HG02623 (cell line): ENCODE measurements at regions not wholly inside any gene's neighbourhood (a gene's known extent, or its start where the extent isn't known, plus 50 kb on each side); places are given as distances from the start of the nearest gene placed in this dataset.
"Not testable (repeated sequence)": the region's sequence is repeated elsewhere in the genome, so short reads cannot be mapped to it uniquely, and the experiment has no call there.

Experiments
- ATAC-seq: cut with Tn5 transposase; IDR thresholded peaks from one replicate; pipeline ENCODE4 v1.9.1; 2021; ENCODE audit warnings: moderate library complexity; ENCODE audit not compliant: unreplicated experiment

DNA sequence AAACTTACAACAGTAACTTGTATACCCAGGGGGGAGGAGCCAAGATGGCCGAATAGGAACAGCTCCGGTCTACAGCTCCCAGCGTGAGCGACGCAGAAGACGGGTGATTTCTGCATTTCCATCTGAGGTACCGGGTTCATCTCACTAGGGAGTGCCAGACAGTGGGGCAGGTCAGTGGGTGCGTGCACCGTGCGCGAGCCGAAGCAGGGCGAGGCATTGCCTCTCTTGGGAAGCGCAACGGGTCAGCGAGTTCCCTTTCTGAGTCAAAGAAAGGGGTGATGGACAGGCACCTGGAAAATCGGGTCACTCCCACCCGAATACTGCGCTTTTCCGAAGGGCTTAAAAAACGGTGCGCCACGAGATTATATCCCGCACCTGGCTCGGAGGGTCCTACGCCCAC lies 278.8 kb downstream of the FAM47B start:
- ATAC-seq: not testable (repeated sequence)

DNA sequence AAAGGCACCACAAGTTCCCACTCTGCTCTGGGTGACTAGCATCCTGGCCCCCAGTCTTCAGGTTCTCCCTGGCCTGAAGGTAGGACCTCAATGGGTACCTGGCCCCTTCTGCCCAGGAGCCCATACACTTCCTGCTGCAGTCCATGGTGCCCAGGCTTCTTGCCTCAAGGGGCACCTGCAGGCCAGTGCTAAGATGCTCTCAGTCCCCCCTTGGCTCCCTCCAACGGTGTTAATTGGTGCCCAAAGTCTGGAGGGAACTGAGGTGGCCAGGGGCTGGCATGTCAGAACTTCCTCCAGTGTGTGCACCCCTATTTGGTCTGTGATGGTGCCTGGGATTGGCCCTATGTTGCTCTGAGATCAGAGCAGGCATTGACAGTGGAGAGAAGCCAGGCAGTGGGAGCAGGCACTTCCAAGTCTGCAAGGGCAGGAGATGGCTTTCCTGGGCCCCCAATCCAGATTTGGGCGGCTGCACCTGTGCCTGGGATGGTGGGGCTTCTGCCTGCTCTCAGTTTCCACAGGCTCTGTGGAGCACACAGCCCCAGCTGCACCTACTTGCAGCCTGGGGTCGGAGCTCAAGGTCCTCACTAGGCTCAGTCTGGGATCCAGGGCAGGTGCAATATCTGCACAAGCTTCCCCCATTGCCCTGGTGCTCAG lies 301.6 kb downstream of the FAM47B start:
- ATAC-seq: no peak

DNA sequence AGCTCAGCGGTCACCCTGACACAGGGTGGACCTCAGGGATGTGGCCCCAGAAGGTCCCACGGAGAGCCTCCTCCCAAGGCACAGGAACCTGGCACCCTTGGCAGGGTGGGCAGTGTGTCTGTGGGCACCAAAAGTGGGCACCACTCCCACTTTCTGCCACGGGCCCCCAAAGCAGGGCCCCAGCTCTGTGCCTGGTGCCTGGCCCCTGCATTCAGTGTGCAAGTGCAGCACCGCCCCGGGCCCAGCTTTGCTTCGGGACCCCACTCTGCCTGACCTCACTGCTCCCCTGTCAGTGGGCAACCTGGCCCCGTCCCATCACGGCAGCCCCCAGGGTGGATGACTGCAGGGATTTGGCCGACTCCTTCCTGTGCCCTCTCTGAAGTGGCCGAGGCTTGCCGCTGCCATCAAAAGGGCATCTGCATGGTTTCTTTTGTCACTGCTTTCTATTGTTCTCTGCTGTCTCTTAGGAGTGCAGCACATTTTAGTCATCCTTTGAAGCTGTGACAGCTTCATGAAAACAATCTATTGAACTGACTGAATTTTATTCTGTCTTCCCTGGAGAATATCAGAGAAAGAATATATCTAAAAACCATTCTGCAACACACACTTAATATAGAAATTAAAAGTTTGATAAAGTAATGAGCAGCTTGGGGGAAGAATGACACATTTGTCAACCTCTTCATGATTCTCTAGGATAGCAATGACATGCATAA lies 302.4 kb downstream of the FAM47B start:
- ATAC-seq: no peak

DNA sequence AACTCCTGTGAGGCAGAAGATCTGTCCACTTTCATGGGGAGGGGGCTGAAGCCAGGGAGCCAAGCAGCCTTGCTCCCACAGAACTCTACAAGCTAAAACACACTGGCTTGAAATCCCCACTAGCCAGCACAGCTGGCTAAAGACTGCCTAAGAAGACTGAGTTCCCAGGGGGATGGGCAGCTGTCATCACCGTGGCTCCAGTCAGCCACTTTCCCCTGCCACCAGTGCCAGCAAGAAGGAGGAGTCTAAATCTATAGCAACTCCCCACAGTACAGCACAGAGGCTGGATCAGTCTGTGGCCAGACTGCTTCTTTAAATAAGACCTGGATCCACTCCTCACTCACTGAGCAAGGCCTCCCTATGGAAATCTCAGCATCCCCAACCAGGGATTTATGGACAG lies 308.6 kb downstream of the FAM47B start:
- ATAC-seq: no peak

DNA sequence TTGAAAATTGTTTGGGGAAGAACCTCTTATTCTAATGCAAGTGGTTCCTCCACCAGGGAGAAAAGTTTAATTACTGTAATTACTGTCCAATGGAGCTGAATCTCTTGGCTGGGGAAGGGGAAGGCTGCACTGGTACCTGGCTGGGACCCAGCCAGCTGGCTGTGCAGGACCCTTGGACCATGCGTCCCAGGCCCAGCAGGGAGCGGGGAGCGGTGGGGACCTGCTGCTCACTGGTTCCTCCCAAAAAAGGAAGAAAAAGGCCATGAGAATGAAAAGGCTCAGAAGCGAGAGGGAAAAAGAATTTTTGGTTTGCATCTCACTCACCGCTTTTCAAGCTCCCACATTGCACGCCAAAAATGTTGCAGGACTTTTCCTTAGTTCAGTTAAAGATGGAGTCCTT lies 333.5 kb downstream of the FAM47B start:
- ATAC-seq: no peak

DNA sequence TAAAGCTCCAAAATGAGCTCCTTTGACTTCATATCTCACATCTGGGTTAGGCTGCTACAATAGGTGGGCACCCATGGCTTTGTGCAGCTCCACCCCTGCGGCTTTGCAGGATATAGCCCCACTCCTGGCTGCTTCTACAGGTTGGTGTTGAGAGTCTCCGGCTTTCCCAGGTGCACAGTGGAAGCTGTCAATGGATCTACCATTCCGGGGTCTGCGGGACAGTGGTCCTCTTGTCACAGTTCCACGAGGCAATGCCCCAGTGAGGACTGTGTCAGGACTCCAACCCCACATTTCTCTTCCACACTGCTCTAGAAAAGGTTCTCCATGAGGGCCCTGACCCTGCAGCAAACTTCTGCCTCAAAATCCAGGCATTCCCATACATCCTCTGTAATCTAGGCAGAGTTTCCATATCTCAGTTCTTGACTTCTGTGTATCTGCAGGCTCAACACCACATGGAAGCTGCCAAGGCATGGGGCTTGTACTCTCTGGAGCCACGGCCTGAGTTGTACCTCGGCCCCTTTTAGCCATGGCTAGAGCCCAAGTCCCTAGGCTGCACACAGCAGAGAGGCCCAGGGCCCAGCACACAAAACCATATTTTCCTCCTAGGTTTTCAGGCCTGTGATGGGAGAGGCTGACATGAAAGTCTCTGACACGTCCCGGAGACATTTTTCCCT lies 342.8 kb downstream of the FAM47B start:
- ATAC-seq: no peak

DNA sequence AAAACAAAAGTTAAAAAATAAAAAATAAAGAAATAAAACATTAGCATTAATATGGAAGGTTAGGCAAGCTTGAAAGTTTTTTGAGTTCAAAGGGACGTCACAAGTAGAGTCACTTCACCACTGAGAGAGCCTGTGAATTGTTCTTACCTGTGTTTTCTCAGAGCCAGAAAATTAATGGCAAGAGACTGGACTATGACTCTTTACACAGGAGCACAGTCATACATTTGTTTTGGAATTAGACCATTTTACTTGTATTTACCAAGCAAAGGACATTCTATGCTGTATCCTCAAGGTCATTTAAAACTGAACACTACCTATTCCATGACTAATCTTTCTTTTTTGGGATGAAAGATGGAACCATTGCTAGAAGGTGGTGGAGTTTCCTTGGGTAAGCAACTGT lies 346.1 kb downstream of the FAM47B start:
- no peak for ATAC-seq

DNA sequence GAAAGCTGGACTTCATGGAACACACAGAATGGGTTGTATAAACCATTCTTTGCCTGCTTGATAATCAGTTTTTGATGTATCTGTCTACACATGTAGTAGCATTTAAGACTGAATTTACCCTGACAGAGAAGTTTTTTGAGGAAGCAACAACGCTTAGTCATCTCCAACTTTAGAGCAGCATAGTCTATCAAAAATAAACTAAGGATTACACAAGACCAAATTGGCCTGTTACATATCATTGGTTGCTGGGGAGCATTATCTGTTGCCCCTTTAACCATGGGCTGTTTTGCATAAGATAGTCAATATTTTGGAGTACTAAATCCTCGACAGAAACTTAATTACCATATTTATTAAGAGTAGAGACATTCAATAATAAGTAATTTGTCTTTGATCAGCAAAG lies 347.4 kb downstream of the FAM47B start:
- ATAC-seq: no peak

DNA sequence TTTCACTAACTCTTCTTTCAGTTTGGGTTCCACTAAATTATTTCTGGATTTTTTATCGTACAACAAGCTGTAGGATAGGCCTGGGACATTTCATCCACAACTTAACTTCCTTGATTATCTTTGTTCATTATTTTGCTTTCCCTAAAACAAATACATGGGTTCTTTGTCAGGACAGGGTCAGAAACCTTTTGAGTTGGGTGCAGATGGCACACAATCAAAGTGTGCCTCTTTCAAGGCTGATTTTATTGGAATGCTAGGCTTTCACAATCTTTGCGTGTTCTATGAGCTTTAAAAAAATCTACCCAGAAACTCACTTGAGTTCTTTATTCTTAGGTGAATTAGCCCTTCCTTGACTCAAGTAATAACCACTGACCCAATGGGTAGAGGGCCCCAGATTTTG lies 348.4 kb downstream of the FAM47B start:
- ATAC-seq: no peak

DNA sequence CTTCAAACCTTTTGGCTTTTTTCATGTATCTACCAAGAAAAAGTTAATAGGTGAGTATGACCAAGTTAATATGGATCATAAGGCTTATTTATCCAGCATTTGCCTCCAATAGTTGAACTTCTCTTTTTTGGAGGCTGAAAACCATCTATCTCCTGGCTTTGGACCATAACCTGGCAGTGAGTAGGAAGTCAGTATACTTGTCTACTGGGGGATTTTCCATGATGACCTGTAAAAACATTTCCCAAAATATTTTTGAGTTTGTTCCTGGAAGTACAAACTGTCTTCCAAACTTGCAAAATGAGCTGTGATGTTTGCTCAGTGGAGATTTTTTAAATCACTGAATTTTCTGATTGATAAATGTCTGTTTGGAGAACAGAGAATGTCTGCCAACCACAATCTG lies 349.9 kb downstream of the FAM47B start:
- ATAC-seq: no peak

DNA sequence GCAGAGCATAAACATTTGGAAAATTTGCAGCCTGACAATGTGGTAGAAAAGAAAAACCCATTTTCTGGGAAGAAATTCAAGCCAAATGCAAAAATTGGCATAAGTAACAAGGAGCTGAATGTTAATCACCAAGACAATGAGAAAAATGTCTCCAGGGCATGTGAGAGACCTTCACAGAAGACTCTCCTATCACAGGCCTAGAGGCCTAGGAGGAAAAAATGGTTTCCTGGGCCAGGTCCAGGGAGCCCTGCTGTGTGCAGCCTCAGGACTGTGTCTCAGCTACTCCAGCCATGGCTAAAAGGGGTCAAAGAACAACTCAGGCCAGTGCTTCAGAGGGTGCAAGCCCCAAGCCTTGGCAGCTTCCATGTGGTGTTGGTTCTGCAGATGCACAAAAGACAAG lies 362.4 kb downstream of the FAM47B start:
- not testable (repeated sequence) for ATAC-seq

DNA sequence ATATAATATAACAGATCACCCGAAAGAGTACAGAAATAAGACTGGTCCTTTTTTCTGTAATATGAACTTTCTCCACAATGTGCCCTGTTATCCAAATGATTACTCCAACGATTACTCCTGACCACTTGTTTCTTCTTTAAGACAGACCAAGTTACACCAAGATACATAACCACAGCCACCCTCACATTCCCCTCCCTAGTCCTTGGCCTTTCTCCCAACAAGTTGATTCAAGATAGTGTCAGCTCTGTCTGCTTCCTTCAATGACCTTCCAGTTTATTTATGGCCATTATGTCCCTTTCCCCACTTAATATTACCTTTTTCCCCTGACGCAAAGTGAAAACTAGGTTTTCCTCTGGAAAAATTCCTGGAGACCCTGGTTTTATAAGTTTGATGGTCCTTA lies 397.2 kb downstream of the FAM47B start:
- ATAC-seq: no peak

DNA sequence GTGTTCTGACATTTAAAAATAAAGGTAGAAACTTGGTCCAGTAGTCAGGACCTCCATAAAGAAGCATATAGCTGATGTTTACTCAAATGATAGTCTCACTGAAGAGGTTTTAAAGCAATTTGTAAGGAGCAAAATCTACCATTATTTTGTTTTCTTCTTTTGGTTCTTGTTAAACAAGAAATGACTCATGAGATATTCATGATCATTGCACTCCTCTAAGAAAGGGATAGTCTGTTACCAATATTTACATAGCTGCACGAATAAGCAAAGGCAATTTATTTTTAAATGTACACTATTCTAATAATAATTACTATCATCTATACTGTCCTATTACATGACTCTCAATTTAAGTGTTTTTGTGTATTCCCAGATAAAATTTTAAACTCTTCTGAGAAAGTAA lies 397.9 kb downstream of the FAM47B start:
- ATAC-seq: no peak

DNA sequence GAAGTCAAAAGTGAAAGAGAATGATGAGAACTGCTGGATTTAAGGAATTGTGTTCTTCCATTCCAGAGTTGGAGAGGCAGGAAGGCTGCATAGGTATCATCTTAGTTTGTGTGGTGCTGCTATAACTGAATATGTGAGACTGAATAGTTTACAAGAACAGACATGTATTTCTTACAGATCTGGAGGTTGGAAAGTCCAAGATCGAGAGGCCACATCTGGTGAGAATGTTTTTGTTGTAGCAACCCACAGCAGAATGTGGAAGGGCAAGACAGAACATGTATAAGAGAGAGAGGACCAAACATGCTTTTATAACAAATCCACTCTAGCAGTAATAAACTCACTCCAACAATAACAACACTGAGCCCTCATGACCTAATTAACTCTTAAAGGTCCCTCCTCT lies 408.6 kb downstream of the FAM47B start:
- ATAC-seq: no peak

DNA sequence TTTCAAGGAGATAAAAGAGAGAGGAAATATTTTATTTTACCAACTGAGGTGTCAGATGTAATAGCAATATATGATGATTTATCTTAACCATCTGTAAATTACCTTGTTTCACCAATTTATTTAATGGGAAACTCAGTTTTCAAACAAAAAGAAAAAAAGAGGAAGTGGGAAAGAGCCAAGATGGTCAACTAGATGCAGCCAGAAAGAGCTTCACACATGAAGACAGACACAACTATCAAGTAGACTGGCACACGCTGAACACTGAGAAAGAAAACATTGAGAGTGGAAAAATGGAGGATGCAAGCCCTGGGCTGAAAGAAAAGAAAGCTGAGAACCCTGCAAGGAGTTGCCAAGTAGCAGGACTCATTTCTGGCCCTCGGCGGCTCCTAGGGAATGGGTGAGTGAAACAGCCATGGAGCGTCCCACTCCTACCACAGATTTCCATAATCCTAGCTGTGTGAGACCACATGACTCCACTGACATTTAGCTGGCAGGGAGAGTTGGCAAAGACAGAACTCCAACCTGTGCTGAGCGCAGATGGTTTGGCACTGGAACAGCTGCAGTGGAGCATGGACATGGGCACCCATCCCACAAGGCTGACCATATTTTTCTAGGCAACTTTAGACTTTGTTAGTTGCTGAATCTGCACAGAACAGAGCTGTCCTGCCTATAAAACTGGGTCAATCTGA lies 409.3 kb downstream of the FAM47B start:
- ATAC-seq: no peak

DNA sequence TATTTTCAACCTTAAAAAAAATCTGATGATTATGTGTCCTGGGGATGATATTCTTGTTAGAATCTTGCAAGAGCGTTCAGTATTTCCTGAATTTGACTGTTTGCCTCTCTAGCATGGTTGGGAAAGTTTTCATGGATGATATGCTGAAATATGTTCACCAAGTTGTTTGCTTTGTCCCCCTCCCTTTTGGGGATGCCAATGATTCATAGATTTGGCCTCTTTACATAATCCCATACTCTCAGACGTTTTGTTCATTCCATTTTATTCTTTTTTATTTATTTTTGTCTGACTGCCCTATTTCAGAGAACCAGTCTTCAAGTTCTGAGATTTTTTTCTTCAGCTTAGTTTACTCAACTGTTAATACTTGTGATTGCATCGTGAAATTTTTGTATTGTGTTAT lies 415.1 kb downstream of the FAM47B start:
- ATAC-seq: no peak

DNA sequence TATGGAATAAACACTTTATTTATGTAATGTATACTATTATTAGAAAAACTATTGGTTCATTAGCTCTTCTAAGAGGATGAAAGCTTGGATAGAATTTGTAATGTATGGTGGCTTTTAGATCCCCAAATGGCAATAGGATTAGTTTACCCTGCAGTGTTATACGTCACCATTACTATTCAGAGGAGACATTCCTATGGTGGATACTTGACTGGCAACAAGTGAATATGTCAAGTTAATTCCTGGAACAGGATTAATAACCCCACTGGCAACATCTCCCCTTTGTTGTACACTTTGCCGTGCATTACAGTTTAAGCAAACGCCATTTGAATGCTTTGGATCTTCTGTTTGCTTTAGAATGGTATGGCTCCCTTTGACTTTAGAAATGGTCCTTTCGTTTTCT lies 420.3 kb downstream of the FAM47B start:
- no peak for ATAC-seq

DNA sequence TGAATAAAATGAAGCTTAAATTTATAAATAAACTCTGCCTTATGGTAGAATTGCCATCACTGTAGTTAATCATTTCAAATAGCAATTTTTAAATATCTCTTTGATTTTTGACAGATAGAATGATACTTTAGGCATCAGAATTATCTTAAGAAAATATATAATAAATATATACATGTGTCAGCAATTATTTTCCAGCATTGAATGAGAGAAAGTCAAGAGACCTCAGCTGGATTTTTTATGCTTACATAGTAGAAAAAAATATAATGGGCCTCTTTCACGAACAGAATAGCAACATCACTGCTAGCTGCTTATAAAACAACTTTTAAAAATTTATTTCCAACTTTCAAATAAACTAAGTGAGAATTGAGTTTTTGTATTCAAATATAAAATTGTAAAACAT lies 424.0 kb upstream of the MAGEB16 start:
- no peak for ATAC-seq

DNA sequence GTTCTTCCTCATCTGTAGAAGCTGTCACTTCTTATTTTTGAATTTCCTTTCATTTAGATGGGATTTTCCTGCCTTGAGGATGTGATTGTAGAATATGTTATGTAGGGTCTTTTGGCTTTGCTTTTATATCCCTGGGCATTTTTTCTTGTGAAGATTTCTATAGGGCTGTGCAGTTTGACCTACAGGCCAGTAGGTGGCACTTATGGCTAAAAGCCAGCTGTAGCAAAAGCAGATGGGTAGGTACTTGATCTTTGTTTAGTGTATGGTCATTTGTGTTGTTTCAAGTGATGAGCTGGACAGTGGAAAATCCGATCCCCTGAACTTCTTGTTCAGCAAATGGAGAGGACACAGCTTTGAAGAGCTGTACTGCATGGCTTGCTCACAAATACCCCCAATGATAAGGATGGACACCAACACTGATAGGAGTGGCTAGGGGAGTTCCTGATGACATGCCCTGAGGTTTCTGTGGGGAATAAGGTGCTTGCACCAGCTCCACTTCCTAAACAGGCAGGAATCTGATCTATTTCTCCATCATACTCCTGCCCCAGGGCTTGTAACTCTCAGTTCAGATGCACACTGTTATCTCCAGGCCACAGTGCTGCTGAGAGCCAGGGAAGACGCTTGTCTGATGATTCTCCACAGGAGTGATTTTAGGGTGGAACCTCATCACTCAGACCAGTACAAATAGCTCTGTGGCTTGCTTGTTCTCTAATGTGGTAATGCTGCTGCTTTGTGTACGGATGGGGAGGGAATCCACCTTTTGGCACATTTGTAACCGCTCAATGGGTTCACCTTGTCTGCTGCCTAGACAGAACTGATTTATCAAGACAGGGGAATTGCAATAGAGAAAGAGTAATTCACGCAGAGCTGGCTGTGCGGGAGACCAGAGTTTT lies 417.1 kb upstream of the MAGEB16 start:
- ATAC-seq: peak; percentile 68

DNA sequence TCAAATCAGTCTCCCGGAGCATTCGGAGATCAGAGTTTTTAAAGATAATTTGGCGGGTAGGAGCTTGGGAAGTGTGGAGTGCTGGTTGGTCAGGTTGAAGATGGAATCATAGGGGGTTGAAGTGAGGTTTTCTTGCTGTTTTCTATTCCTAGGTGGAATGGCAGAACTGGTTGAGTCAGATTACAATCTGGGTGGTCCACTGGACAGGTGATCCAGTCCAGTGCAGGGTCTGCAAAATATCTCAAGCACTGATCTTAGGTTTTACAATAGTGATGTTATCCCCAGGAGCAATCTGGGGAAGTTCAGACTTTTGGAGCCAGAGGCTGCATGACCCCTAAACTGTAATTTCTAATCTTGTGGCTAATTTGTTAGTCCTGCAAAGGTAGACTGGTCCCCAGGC lies 416.4 kb upstream of the MAGEB16 start:
- not testable (repeated sequence) for ATAC-seq

DNA sequence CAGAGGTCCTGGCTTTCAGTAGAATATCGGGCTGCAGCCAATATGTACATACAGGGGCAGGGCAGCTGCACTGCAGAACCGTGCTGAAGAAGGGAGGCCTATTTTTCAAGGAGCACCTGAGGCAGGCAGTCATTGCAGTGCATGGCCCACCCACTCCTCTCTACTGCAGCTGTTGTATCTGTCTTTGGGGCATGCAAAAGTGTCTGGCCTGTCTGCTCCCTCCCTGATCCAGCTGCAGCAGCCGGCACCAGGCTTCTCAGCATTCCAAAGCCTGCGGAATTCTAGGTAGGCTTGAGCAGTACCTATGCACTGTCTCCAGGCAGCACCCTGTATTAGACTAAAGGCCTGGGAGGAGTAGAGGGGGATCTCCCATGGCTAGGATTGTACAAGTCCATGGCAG lies 415.2 kb upstream of the MAGEB16 start:
- no peak for ATAC-seq
